A549 (cell line): ENCODE measurements at regions not wholly inside any gene's neighbourhood (a gene's known extent, or its start where the extent isn't known, plus 50 kb on each side); places are given as distances from the start of the nearest gene placed in this dataset.

Experiments
- ATAC-seq, 2 experiments: fragments of 200-7000 bp in 1 of 2; fragments of >200 bp in 1 of 2; cut with Nextera tagmentation in 1 of 2; cut with Tn5 transposase in 1 of 2; 3 replicates each; pipeline versions ENCODE4 v1.8.0 to v1.9.1; 2018 to 2020; ENCODE audit warnings: mild to moderate bottlenecking in 1 of 2, moderate library complexity in 1 of 2
- CTCF ChIA-PET: fragments of 300-600 bp; sonication (Branson Sonifier 250); formaldehyde crosslinking; extraction: SDS; loops from one replicate; lab custom pipeline; 2021; ENCODE audit warnings: antibody characterized with exemption, inconsistent platforms; lab: Yijun Ruan, JAX
- POLR2A ChIA-PET: fragments of 350-600 bp; formaldehyde crosslinking; extraction: SDS; loops from one replicate; lab custom pipeline; 2021; ENCODE audit warnings: antibody characterized with exemption, inconsistent platforms; lab: Yijun Ruan, JAX
- DNase-seq, 2 experiments: peaks; one replicate each; pipeline versions ENCODE4 v3.0.0 to v3.0.0-alpha.2; 2011 to 2016; ENCODE audit warnings: low read depth in 1 of 2, low spot score in 1 of 2
- FAIRE-seq: peaks from 2 replicates; lab custom pipeline; 2011; peaks lifted over from hg19 to GRCh38; lab: Jason Lieb, UNC
- H3K27ac ChIP-seq, 2 experiments: fragments of >200 bp; sonication (Bioruptor Twin); formaldehyde crosslinking; 3 replicates each; pipeline ENCODE4 v1.5.1; 2016 to 2017
- H3K4me1 ChIP-seq: fragments of >200 bp; sonication (Bioruptor Twin); formaldehyde crosslinking; 3 replicates; pipeline ENCODE4 v1.6.1; 2016
- H3K4me2 ChIP-seq: fragments of >200 bp; sonication (Bioruptor Twin); formaldehyde crosslinking; 3 replicates; pipeline ENCODE4 v1.6.1; 2016
- H3K4me3 ChIP-seq: fragments of >200 bp; sonication (Bioruptor Twin); formaldehyde crosslinking; 3 replicates; pipeline ENCODE4 v1.5.1; 2016
- H3K9me3 ChIP-seq: fragments of >200 bp; sonication (Bioruptor Twin); formaldehyde crosslinking; 3 replicates; pipeline ENCODE4 v1.6.1; 2016
- CEBPB ChIP-seq, 2 experiments: fragments of >200 bp in 1 of 2; sonication (Bioruptor Twin) in 1 of 2; formaldehyde crosslinking in 1 of 2; IDR thresholded peaks; 2 replicates each; pipeline ENCODE4 v1.6.1; 2012 to 2016
- EHF ChIP-seq: fragments of 250-450 bp; sonication (Bioruptor Pico); IDR thresholded peaks from 2 replicates; pipeline ENCODE4 v1.5.0; 2020; ENCODE audit warnings: mild to moderate bottlenecking
- ELK1 ChIP-seq: fragments of 150-350 bp; IDR thresholded peaks from 2 replicates; pipeline ENCODE4 v1.6.1; 2014; ENCODE audit warnings: low read depth, mild to moderate bottlenecking, low read length
- FOSL2 ChIP-seq, 2 experiments: fragments of 450-650 bp in 1 of 2; fragments of >200 bp in 1 of 2; sonication (Bioruptor Twin) in 1 of 2; formaldehyde crosslinking; IDR thresholded peaks; 2 replicates each; pipeline versions ENCODE4 v1.5.0 to v1.6.1; 2016 to 2020; ENCODE audit warnings: mild to moderate bottlenecking in 1 of 2, moderate library complexity in 1 of 2
- HMGXB4 ChIP-seq: fragments of 250-450 bp; sonication (Bioruptor Pico); IDR thresholded peaks from 2 replicates; pipeline ENCODE4 v1.5.0; 2021; ENCODE audit warnings: mild to moderate bottlenecking, moderate library complexity, borderline replicate concordance
- HOXA7 ChIP-seq: fragments of 250-450 bp; sonication (Bioruptor Pico); IDR thresholded peaks from 2 replicates; pipeline ENCODE4 v1.5.0; 2020; ENCODE audit warnings: mild to moderate bottlenecking, moderate library complexity
- HOXB13 ChIP-seq: fragments of 250-450 bp; sonication (Bioruptor Pico); IDR thresholded peaks from 2 replicates; pipeline ENCODE4 v1.5.0; 2020; ENCODE audit warnings: low read depth, mild to moderate bottlenecking, moderate library complexity
- KDM1A ChIP-seq: fragments of 200-600 bp; sonication (generic); IDR thresholded peaks from 2 replicates; pipeline ENCODE4 v1.6.1; 2016; ENCODE audit warnings: low read depth, mild to moderate bottlenecking
- MYC ChIP-seq: IDR thresholded peaks from 2 replicates; pipeline ENCODE4 v1.6.1; 2012; ENCODE audit warnings: mild to moderate bottlenecking, inconsistent platforms, low read length, improper control_type of control experiment, borderline replicate concordance
- NR3C1 ChIP-seq: fragments of >200 bp; sonication (Bioruptor Twin); formaldehyde crosslinking; IDR thresholded peaks from 3 replicates; pipeline ENCODE4 v1.6.1; 2017
- POLR2A ChIP-seq: IDR thresholded peaks from 2 replicates; pipeline ENCODE4 v1.6.1; 2012; ENCODE audit warnings: mild to moderate bottlenecking, low read length
- RAD21 ChIP-seq, 2 experiments: fragments of >200 bp in 1 of 2; sonication (Bioruptor Twin) in 1 of 2; formaldehyde crosslinking in 1 of 2; IDR thresholded peaks in 1 of 2; conservative IDR thresholded peaks in 1 of 2; 2 replicates in 1 of 2; 3 replicates in 1 of 2; pipeline ENCODE4 v1.6.1; 2012 to 2018; ENCODE audit warnings: inconsistent platforms in 1 of 2
- REST ChIP-seq: fragments of 200-600 bp; sonication (generic); IDR thresholded peaks from 2 replicates; pipeline ENCODE4 v1.6.1; 2016; ENCODE audit warnings: antibody characterized with exemption, mild to moderate bottlenecking, moderate library complexity
- SREBF2 ChIP-seq: fragments of 450-650 bp; IDR thresholded peaks from 2 replicates; pipeline ENCODE4 v1.6.1; 2014; ENCODE audit warnings: mild to moderate bottlenecking, moderate library complexity
- TFCP2L1 ChIP-seq: fragments of 250-450 bp; sonication (Bioruptor Pico); IDR thresholded peaks from 2 replicates; pipeline ENCODE4 v1.5.0; 2021; ENCODE audit warnings: mild to moderate bottlenecking
- TP53 ChIP-seq: fragments of 250-450 bp; sonication (Bioruptor Pico); IDR thresholded peaks from 2 replicates; pipeline ENCODE4 v1.5.0; 2021; ENCODE audit warnings: mild to moderate bottlenecking, moderate library complexity
- USF2 ChIP-seq: fragments of 450-650 bp; IDR thresholded peaks from 2 replicates; pipeline ENCODE4 v1.6.1; 2014; ENCODE audit warnings: antibody characterized with exemption
- ZSCAN20 ChIP-seq: fragments of 250-450 bp; sonication (Bioruptor Pico); IDR thresholded peaks from 2 replicates; pipeline ENCODE4 v1.8.0; 2022; ENCODE audit warnings: mild to moderate bottlenecking, moderate library complexity
- WGBS: methylation state at CpG from one replicate; pipeline ENCODE4 v1.1.6; 2017; ENCODE audit errors: missing lambda C conversion rate; 5-methylcytosine and 5-hydroxymethylcytosine counted together
- TF ChIP-seq, protein P1 (sequence below): fragments of 250-450 bp; sonication (Bioruptor Pico); IDR thresholded peaks from 2 replicates; pipeline ENCODE4 v1.5.0; 2020; ENCODE audit warnings: low read depth, mild to moderate bottlenecking, moderate library complexity
- TF ChIP-seq, protein P2 (sequence below): IDR thresholded peaks from 2 replicates; pipeline ENCODE4 v1.6.1; 2012; ENCODE audit warnings: low read depth, borderline replicate concordance
- TF ChIP-seq, protein P3 (sequence below): IDR thresholded peaks from 2 replicates; pipeline ENCODE4 v1.6.1; 2012

DNA sequence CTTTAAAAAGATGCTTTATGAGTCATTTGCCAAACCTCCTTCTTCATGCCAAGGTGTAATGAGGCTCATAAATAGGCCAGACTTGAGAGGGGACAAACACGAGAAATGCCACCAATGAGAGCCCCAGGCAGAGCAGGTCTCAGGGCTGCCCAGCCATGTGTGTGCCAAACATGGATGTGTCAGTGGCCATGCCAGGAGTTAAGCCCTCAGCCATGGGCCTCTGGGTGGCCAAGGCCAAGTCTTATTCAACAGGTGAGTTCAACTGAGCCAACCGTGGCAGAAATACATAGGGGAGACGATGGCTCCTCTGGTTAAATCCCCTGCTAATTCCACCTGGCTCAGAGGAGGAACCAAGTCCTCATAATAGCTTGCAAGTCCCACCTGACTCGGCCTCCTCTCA, 358.8 kb downstream of the PREX1 start:
- CTCF ChIA-PET, result interaction anchor here (1.1 kb wide), 1 partner anchor 683 kb away, joined by 3 read pairs; no protein-coding TSS in a partner anchor

DNA sequence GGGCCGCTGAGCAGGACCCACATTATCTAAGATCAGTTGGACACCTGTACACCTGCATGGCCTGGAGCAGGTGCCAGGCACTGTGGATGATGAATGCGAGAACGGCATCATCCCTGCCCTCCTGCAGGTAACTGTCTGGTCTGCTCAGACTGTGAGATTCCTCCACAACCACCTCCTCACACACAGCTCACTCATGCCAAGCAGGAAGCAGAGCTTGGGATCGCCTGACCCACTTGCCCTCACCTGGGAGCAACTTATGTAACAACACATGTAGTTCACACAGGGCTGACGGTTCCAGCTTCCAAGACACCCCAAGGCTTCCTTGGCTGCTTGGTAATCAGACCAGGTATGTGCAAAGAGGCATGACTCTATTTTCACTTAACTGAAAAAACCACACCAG, 359.2 kb downstream of the PREX1 start:
- FAIRE-seq (no peak), ATAC-seq (no peak), DNase-seq (no peak)
- Histone ChIP-seq H3K4me1 (no peaks in the 10 kb centered on the region), H3K9me3 (no peaks in the 10 kb centered on the region), H3K27ac (no peak overlapping the region), H3K4me2 (no peak overlapping the region), H3K4me3 (no peak overlapping the region)
- POLR2A ChIA-PET, result no interaction called here
- TF ChIP-seq ZSCAN20 (CRISPR knock-in tag), result no peak
- TF ChIP-seq, protein P1, sequence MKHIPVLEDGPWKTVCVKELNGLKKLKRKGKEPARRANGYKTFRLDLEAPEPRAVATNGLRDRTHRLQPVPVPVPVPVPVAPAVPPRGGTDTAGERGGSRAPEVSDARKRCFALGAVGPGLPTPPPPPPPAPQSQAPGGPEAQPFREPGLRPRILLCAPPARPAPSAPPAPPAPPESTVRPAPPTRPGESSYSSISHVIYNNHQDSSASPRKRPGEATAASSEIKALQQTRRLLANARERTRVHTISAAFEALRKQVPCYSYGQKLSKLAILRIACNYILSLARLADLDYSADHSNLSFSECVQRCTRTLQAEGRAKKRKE, result no peak
- TF ChIP-seq KDM1A, result no peak
- CTCF ChIA-PET, result interaction anchor here (1.1 kb wide), 1 partner anchor 682 kb away, joined by 3 read pairs; no protein-coding TSS in a partner anchor
- WGBS, result 57% methylated on average over 5 of the region's 5 CpGs

More for the DNA sequence above, 358.8 kb downstream of the PREX1 start:
- Histone ChIP-seq H3K4me2 (no peak overlapping the region), H3K4me3 (no peak overlapping the region), H3K4me1 (no peaks in the 10 kb centered on the region), H3K27ac (no peak overlapping the region), H3K9me3 (no peaks in the 10 kb centered on the region)
- POLR2A ChIA-PET, result no interaction called here
- FAIRE-seq (no peak), DNase-seq (no peak), ATAC-seq (no peak)
- 27% methylated on average over 4 of the region's 4 CpGs for WGBS
- no peak for TF ChIP-seq FOSL2 (IDR thresholded peaks at IDR 0.05)
- TF ChIP-seq FOSL2 (CRISPR knock-in tag; IDR thresholded peaks at IDR 0.05), result no peak
- no peak for TF ChIP-seq HOXA7
- no peak for TF ChIP-seq TFCP2L1 (CRISPR knock-in tag)
- no peak for TF ChIP-seq POLR2A

DNA sequence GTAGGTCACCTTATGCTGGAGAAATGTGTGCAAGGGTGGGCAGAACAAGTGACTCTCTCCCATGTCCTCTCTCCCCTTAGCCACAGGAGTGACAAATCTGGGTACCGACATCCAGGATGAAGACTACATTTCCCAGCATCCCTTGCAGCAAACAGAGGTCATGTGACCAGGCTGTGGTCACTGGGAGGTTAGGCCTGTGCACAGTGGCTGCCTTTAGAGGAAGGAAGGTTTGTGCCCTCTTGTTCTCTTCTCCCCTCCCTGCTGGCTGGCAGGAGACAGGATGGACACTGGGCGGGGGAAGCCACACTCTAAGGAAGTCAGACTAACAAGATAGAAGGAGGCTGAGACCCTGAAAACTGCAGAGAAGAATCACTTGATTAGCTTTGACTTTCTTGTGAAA, 360.2 kb downstream of the PREX1 start:
- no peak for FAIRE-seq
- no peak overlapping the region for H3K4me3 ChIP-seq
- TF ChIP-seq FOSL2 (IDR thresholded peaks at IDR 0.05) (no peak), FOSL2 (CRISPR knock-in tag; IDR thresholded peaks at IDR 0.05) (no peak), USF2 (peak; percentile 51)
- TF ChIP-seq, protein P2, sequence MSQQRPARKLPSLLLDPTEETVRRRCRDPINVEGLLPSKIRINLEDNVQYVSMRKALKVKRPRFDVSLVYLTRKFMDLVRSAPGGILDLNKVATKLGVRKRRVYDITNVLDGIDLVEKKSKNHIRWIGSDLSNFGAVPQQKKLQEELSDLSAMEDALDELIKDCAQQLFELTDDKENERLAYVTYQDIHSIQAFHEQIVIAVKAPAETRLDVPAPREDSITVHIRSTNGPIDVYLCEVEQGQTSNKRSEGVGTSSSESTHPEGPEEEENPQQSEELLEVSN, result no peak
- TF ChIP-seq, all 56 proteins: peak for 1
- Histone ChIP-seq H3K4me2 (no peak overlapping the region), H3K4me1 (no peaks in the 10 kb centered on the region), H3K27ac (no peak overlapping the region), H3K9me3 (no peaks in the 10 kb centered on the region)
- DNase-seq, result no peak
- WGBS, result 71% methylated on average over 2 of the region's 2 CpGs
- POLR2A ChIA-PET, result no interaction called here
- no peak for ATAC-seq
- CTCF ChIA-PET, result no interaction called here

GRCh38 chr20:48465271-48465670, 362.5 kb downstream of the PREX1 start:
- no peak overlapping the region for H3K27ac ChIP-seq
- H3K4me1 ChIP-seq, result no peaks in the 10 kb centered on the region
- DNase-seq (no peak), ATAC-seq (no peak), FAIRE-seq (no peak)
- H3K4me3 ChIP-seq, result no peak overlapping the region
- WGBS, result 50% methylated on average over 4 of the region's 4 CpGs
- no peaks in the 10 kb centered on the region for H3K9me3 ChIP-seq
- POLR2A ChIA-PET, result no interaction called here
- CTCF ChIA-PET, result no interaction called here
- no peak overlapping the region for H3K4me2 ChIP-seq
- TF ChIP-seq FOSL2 (IDR thresholded peaks at IDR 0.05), result no peak
- TF ChIP-seq FOSL2 (CRISPR knock-in tag; IDR thresholded peaks at IDR 0.05), result no peak
- no peak for TF ChIP-seq ELK1
- TF ChIP-seq TP53 (CRISPR knock-in tag), result no peak
- TF ChIP-seq NR3C1, result no peak
- TF ChIP-seq CEBPB (IDR thresholded peaks at IDR 0.05), result no peak
- no peak for TF ChIP-seq MYC
- no peak for TF ChIP-seq REST
- TF ChIP-seq HOXA7, result no peak
- TF ChIP-seq HOXB13 (CRISPR knock-in tag), result no peak
- no peak for TF ChIP-seq HMGXB4 (CRISPR knock-in tag)
- no peak for TF ChIP-seq SREBF2
- TF ChIP-seq EHF, result no peak
- no peak for TF ChIP-seq KDM1A
- TF ChIP-seq, protein P3, sequence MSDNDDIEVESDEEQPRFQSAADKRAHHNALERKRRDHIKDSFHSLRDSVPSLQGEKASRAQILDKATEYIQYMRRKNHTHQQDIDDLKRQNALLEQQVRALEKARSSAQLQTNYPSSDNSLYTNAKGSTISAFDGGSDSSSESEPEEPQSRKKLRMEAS, result no peak
- TF ChIP-seq RAD21 (conservative IDR thresholded peaks at IDR 0.05 in 1 of 2, IDR thresholded peaks at IDR 0.05 in 1 of 2), result no peak
